ENCODE measurements at regions not wholly inside any gene's neighbourhood (a gene's known extent, or its start where the extent isn't known, plus 50 kb on each side); places are given as distances from the start of the nearest gene placed in this dataset.
"Not testable (repeated sequence)": the region's sequence is repeated elsewhere in the genome, so short reads cannot be mapped to it uniquely, and the experiment has no call there.

DNA sequence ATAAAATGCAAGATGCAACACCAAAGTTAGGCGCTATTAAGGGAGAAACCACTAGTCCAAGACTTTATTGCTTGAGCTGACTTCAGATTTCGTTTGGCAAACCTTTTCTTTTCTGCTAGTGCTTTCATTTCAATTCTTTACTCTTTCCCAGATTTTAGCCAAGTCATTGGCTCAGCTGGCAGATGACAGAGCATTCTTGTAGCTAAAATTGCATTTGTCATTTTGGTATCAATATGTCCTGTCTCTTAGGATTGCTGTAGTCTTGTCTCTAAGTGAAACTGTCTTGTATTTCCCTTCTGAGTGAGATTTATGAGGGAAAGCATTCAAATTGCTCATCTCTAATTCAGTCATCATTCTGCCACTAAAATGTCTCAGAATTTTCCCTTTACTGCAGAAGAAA is 335.1 kb downstream of the METTL4 start:
- Histone ChIP-seq H3K9me3 (no peaks in the 10 kb centered on the region), H3K36me3 (no peaks in the 10 kb centered on the region), H3K4me1 (no peaks in the 10 kb centered on the region), H3K4me3 (no peak overlapping the region), H3K27me3 (no peaks in the 10 kb centered on the region), H3K27ac (no peak overlapping the region)
- intact Hi-C loops (cut with DNase I; ENCODE audit: low total_unique reads): no loop called here
- DNase-seq (ENCODE audit: low spot score in 2 of 2): no peak
- no peak for TF ChIP-seq CTCF (IDR thresholded peaks at IDR 0.05)
- TF ChIP-seq POLR2A (IDR thresholded peaks at IDR 0.05): no peak
- TF ChIP-seq POLR2AphosphoS5 (IDR thresholded peaks at IDR 0.05): no peak

DNA sequence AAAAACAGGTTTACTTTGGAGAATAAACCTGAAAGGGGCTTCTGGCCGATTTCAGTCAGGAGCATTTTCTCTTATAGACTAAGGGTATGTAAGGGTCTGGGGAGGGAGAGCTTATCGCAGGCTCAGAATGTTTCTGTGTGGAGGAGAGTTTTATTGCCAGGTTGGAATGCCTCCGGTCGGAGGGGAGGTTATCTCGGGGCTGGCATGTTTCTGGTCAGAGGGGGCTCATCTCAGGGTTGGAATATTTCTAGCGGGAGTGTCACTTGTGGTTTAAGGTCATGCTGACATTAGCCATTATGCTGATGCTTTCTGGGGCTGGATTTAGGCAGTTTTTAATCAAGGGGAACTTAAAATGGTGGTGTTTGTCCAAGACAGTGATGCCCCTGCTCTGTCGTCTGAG is 333.6 kb downstream of the METTL4 start:
- intact Hi-C loops (cut with DNase I; ENCODE audit: low total_unique reads): no loop called here
- Histone ChIP-seq H3K4me1 (no peaks in the 10 kb centered on the region), H3K4me3 (no peak overlapping the region), H3K27ac (no peak overlapping the region), H3K36me3 (no peaks in the 10 kb centered on the region), H3K27me3 (no peaks in the 10 kb centered on the region), H3K9me3 (no peaks in the 10 kb centered on the region)
- TF ChIP-seq CTCF (IDR thresholded peaks at IDR 0.05): no peak
- TF ChIP-seq POLR2A (IDR thresholded peaks at IDR 0.05): no peak
- no peak for TF ChIP-seq POLR2AphosphoS5 (IDR thresholded peaks at IDR 0.05)
- DNase-seq (ENCODE audit: low spot score in 2 of 2): no peak

DNA sequence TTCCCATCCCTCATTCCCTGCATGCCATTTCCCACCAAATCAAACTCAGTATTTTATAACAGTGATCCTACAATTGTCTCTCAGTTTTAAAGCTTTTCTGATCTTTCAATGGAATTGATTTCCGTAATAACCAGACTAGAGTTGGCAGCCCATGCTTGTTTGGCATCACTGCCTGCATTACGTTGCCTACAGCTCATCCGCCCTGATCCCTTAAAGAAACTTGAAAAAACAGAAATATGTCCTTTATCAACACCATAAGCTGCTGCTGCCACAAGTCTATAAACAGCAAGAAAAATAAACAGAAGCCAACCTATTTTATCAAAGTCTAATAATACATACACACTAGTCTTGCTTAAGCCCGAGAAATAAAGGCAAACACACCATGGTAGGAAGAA is 331.0 kb downstream of the METTL4 start:
- no peaks in the 10 kb centered on the region for H3K4me1 ChIP-seq
- no peaks in the 10 kb centered on the region for H3K27me3 ChIP-seq
- no peaks in the 10 kb centered on the region for H3K36me3 ChIP-seq
- no peaks in the 10 kb centered on the region for H3K9me3 ChIP-seq
- H3K27ac ChIP-seq: no peak overlapping the region
- TF ChIP-seq POLR2A (IDR thresholded peaks at IDR 0.05) (no peak), CTCF (IDR thresholded peaks at IDR 0.05) (no peak)
- intact Hi-C loops (cut with DNase I; ENCODE audit: low total_unique reads): no loop called here
- DNase-seq (ENCODE audit: low spot score in 2 of 2): no peak
- H3K4me3 ChIP-seq: no peak overlapping the region

GRCh38 chr18:2244641-2245040 is 326.7 kb downstream of the METTL4 start:
- Histone ChIP-seq H3K4me3 (no peak overlapping the region), H3K27ac (no peak overlapping the region), H3K9me3 (no peaks in the 10 kb centered on the region), H3K27me3 (no peaks in the 10 kb centered on the region), H3K4me1 (no peaks in the 10 kb centered on the region), H3K36me3 (no peaks in the 10 kb centered on the region)
- no peak for DNase-seq (ENCODE audit: low spot score in 2 of 2)
- intact Hi-C loops (cut with DNase I; ENCODE audit: low total_unique reads): no loop called here
- TF ChIP-seq CTCF (IDR thresholded peaks at IDR 0.05) (no peak), POLR2A (IDR thresholded peaks at IDR 0.05) (no peak), POLR2AphosphoS5 (IDR thresholded peaks at IDR 0.05) (no peak)

GRCh38 chr18:2247101-2247500 is 324.2 kb downstream of the METTL4 start:
- H3K27me3 ChIP-seq; intact Hi-C loops (cut with DNase I; ENCODE audit: low total_unique reads); H3K4me3 ChIP-seq; DNase-seq (ENCODE audit: low spot score in 2 of 2); H3K9me3 ChIP-seq; H3K4me1 ChIP-seq; H3K27ac ChIP-seq; H3K36me3 ChIP-seq: not testable (repeated sequence)

DNA sequence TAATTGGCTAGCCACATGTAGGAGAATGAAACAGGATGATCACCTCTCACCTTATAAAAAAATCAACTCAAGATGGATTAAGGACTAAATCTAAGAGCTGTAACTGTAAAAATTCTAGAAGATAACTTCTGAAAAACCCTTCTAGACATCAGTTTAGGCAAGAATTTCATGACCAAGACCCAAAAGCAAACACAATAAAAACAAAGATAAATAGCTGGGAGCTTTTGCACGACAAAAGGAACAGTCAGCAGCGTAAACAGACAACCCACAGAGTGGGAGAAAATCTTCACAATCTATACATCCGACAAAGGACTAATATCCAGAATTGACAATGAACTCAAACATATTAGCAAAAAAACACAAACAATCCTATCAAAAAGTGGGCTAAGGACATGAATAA is 316.3 kb downstream of the METTL4 start:
- Histone ChIP-seq H3K27me3 (no peaks in the 10 kb centered on the region), H3K9me3 (peaks cover 0 to 13% of the 10 kb centered on the region in 2 donors), H3K27ac (no peak overlapping the region), H3K36me3 (no peaks in the 10 kb centered on the region), H3K4me3 (no peak overlapping the region), H3K4me1 (no peaks in the 10 kb centered on the region)
- no peak for DNase-seq (ENCODE audit: low spot score in 2 of 2)
- TF ChIP-seq CTCF (IDR thresholded peaks at IDR 0.05): no peak
- intact Hi-C loops (cut with DNase I; ENCODE audit: low total_unique reads): no loop called here

All from breast epithelium (tissue), 4 donors.